HG03280 (cell line): ENCODE measurements at regions not wholly inside any gene's neighbourhood (a gene's known extent, or its start where the extent isn't known, plus 50 kb on each side); places are given as distances from the start of the nearest gene placed in this dataset.
"Not testable (repeated sequence)": the region's sequence is repeated elsewhere in the genome, so short reads cannot be mapped to it uniquely, and the experiment has no call there.

Experiments used
- ATAC-seq: cut with Tn5 transposase; IDR thresholded peaks from one replicate; pipeline ENCODE4 v1.9.1; 2021; ENCODE audit warnings: mild to moderate bottlenecking, moderate library complexity; ENCODE audit not compliant: unreplicated experiment

- ATAC-seq, result no peak
These were observed 596.5 kb downstream of the NXPH1 start for GRCh38 chr7:9029681-9030530.

DNA sequence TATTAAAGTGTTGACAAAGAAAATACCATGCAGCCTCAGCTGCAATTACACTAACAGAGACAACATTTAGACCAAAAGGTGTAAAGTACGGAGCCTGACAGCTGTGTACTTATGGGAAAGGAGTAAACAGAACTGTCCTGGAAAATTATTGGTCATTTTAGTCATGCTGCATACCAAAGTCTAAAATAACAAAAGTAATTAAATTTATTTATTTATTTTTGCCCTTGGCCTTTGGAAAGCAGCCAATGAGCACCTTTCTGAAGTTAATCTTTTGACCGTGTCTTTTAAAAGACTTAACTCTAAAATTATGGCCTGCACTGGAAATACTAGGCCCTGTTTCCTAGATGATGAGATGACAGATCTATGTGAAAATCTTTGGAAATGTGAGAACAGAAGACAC is 597.6 kb downstream of the NXPH1 start:
- ATAC-seq, result no peak

GRCh38 chr7:9031386-9031785 is 598.0 kb downstream of the NXPH1 start:
- no peak for ATAC-seq

GRCh38 chr7:9036080-9036479 is 602.7 kb downstream of the NXPH1 start:
- no peak for ATAC-seq

GRCh38 chr7:9071160-9071762 is 637.9 kb downstream of the NXPH1 start:
- no peak for ATAC-seq

DNA sequence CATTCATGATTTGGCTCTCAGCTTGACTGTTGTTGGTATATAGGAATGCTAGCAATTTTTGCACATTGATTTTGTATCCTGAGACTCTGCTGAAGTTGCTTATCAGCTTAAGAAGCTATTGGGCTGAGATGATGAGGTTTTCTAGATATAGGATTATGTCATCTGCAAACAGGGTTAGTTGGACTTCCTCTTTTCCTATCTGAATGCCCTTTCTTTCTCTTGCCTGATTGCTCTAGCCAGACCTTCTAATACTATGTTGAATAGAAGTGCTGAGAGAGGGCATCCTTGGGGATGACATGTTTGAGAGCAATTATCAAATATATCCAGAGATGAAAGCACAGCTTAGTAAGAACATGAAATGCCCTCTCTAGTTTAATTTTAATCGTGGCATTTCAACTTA is 642.4 kb downstream of the NXPH1 start:
- ATAC-seq, result not testable (repeated sequence)

GRCh38 chr7:9082203-9082602 is 648.8 kb downstream of the NXPH1 start:
- no peak for ATAC-seq

DNA sequence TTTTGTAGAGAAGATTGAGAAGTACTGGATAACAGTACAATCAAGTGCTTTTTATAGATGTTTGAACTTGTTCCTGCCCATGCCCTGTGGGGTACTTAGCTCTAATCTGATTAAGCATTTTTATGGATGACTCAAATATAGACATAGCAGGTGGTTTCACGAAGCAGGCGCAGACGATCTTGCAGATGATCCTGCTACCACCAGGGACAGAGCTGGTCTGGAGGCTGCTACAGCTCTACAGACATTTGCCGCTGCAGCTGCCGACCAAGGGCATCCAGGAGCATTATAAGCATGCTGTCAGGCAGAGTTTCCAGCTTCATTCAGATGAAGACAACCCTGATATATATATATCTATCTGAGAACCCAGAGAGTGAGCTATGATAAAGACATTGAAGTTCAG is 650.4 kb downstream of the NXPH1 start:
- ATAC-seq, result no peak

DNA sequence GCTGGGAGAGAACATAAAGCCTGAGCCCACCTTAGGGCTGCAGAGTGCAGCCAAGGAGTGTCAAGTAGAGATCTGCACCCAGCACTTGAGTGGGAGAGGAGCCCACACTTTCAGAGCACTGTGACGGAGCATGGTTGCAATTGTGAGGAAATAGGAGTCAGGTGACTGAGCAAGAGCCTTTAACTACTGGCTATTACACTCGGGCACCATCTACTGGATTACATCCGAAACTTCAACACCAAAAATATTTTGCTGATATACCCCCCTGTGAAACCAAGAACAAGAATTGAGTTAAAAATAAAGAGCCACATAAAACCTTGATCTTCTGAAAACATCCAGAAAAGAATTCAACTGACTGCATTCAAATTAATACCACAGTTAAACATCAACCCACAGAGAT is 657.9 kb downstream of the NXPH1 start:
- ATAC-seq, result no peak

GRCh38 chr7:9097565-9098060 is 664.2 kb downstream of the NXPH1 start:
- no peak for ATAC-seq

GRCh38 chr7:9100289-9100688 is 666.9 kb downstream of the NXPH1 start:
- ATAC-seq, result no peak

DNA sequence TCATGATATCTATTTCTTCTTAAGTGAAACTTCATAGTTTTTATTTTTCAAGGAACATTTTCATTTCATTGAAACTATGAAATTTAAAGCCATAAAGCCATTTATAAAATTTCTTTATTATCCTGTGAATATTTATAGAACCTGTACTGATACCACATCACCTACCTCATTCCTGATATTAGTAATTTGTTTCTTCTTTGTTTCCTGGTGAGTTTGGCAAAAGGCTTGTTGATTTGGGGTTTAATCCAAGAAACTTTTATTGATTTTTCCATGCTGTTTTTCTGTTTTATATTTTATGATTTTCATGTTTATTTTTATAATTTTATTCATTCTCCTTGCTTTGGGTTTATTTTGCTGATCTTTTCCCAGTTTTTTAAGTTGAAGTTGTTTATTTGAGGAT is 669.4 kb downstream of the NXPH1 start:
- no peak for ATAC-seq

- no peak for ATAC-seq
These were observed 673.3 kb downstream of the NXPH1 start for GRCh38 chr7:9106747-9107146.

GRCh38 chr7:9120331-9120730 is 686.9 kb downstream of the NXPH1 start:
- ATAC-seq, result no peak

- ATAC-seq, result no peak
These were observed 690.9 kb downstream of the NXPH1 start for GRCh38 chr7:9124320-9124719.

DNA sequence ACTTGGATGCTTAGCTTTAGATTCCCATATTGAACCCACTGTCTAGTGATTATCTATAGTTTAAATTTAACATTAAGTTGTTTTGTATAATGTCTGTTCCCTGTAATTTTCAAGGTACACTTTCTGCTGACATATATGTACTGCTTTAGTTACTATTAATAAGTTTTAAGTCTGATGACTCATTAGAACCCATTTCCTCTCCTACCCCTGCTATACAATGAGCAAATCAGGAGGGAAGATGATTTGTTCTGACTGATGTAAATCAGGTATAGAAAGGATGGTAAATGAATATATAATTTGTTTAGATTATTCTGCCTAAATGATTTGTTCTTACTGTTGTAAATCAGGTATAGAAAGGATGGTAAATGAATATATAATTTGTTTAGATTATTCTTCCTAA is 691.8 kb downstream of the NXPH1 start:
- ATAC-seq, result no peak

DNA sequence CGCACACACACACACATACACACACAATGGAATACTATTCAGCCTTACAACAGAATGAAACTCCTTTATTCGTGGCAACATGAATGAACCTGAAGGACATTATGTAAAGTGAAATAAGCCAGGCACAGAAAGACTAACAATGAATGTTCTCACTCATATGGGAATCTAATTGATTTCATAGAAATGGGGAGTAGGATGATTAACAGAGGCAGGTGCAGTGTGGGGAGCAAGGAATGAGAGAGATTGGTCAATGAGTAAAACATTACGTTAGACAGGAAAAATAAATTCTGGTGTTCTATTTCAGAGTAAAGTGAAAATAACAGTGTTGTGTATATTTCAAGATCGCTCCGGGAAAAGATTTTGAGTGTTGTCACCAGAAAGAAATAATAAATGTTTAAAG is 694.5 kb downstream of the NXPH1 start:
- no peak for ATAC-seq

DNA sequence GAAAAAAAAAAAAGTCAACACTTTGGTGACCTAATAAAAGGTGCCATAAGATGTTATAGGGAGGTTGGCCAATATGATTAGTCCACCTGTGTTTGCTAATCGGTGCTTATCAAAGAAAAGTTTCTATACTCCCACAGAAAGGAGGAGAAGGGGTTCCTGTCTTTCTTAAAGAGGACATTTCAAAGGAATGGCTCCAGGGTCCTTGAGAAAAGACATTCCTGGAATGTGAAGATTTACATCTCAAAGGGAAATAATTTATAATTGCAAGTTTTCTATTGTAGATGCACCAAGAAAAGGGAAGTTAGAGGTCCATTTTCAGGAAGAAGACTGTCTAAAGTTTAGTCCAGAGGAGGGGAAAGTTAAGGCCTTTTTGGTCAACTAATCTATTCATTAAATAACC is 715.3 kb downstream of the NXPH1 start:
- ATAC-seq, result no peak

GRCh38 chr7:9149499-9150082 is 716.2 kb downstream of the NXPH1 start:
- no peak for ATAC-seq

DNA sequence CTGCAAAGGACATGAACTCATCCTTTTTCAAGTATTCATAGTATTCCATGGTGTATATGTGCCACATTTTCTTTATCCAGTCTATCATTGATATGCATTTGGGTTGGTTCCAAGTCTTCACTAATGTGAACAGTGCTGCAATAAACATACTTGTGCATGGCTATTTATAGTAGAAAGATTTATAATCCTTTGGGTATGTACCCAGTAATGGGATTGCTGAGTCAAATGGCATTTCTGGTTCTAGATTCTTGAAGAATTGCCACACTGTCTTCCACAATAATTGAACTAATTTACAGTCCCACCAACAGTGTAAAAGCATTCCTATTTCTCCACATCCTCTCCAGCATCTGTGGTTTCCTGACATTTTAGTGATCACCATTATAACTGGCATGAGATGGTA is 730.3 kb downstream of the NXPH1 start:
- not testable (repeated sequence) for ATAC-seq

GRCh38 chr7:9175871-9176270 is 742.5 kb downstream of the NXPH1 start:
- ATAC-seq, result no peak

GRCh38 chr7:9181356-9181755 is 747.9 kb downstream of the NXPH1 start:
- no peak for ATAC-seq
